ENCODE measurements at regions not wholly inside any gene's neighbourhood (a gene's known extent, or its start where the extent isn't known, plus 50 kb on each side); places are given as distances from the start of the nearest gene placed in this dataset.

- ATAC-seq (replicated peaks in 6 of 8), result no peak
Measured at GRCh38 chr13:54177466-54177865, 1148.9 kb downstream of the OLFM4 start.

GRCh38 chr13:54183166-54183565, 1154.6 kb downstream of the OLFM4 start:
- ATAC-seq (replicated peaks in 6 of 8), result no peak
- no peak overlapping the region for H3K4me3 ChIP-seq
- in situ Hi-C loops (cut with MboI; ENCODE audit: low pct_unique_long_range_greater_than_20kb in 2 of 9, low sequenced_read_pairs in 9 of 9, unreplicated experiment in 9 of 9), result no loop called here
- no peak overlapping the region for H3K27ac ChIP-seq
- H3K4me1 ChIP-seq (replicated peaks in 1 of 2), result peaks cover 0 to 3% of the 10 kb centered on the region in 2 donors
- WGBS, 10 experiments, result 0 to 33% (median 0%) methylated on average over 1 of the region's 1 CpG

More at GRCh38 chr13:54177466-54177865, 1148.9 kb downstream of the OLFM4 start:
- in situ Hi-C loops (cut with MboI; ENCODE audit: low pct_unique_long_range_greater_than_20kb in 2 of 9, low sequenced_read_pairs in 9 of 9, unreplicated experiment in 9 of 9), result no loop called here
- WGBS, 10 experiments, result 0 to 100% (median 89%) methylated on average over 1 to 3 of the region's 3 CpGs; no CpG with 5 or more reads in 1 of the 10 experiments
- Histone ChIP-seq H3K27ac (no peak overlapping the region), H3K4me3 (no peak overlapping the region), H3K4me1 (replicated peaks in 1 of 2) (peaks cover 2 to 18% of the 10 kb centered on the region in 2 donors)

- in situ Hi-C loops (cut with MboI; ENCODE audit: low pct_unique_long_range_greater_than_20kb in 2 of 9, low sequenced_read_pairs in 9 of 9, unreplicated experiment in 9 of 9), result no loop called here
- WGBS, 10 experiments, result 3 to 100% (median 72%) methylated on average over 1 to 6 of the region's 6 CpGs
- no peak overlapping the region for H3K4me3 ChIP-seq
- H3K27ac ChIP-seq, result no peak overlapping the region
- no peaks in the 10 kb centered on the region for H3K4me1 ChIP-seq (replicated peaks in 1 of 2)
- no peak for ATAC-seq (replicated peaks in 6 of 8)
Measured at GRCh38 chr13:54183728-54184127, 1155.1 kb downstream of the OLFM4 start.

GRCh38 chr13:54184576-54184975, 1156.0 kb downstream of the OLFM4 start:
- in situ Hi-C loops (cut with MboI; ENCODE audit: low pct_unique_long_range_greater_than_20kb in 2 of 9, low sequenced_read_pairs in 9 of 9, unreplicated experiment in 9 of 9), result no loop called here
- no peak for ATAC-seq (replicated peaks in 6 of 8)
- Histone ChIP-seq H3K4me3 (no peak overlapping the region), H3K27ac (no peak overlapping the region), H3K4me1 (replicated peaks in 1 of 2) (no peaks in the 10 kb centered on the region)
- WGBS, 10 experiments, result 56 to 100% (median 83%) methylated on average over 3 to 4 of the region's 4 CpGs; no CpG with 5 or more reads in 1 of the 10 experiments

- no peak overlapping the region for H3K27ac ChIP-seq
- ATAC-seq (replicated peaks in 6 of 8), result no peak
- no peak overlapping the region for H3K4me3 ChIP-seq
- in situ Hi-C loops (cut with MboI; ENCODE audit: low pct_unique_long_range_greater_than_20kb in 2 of 9, low sequenced_read_pairs in 9 of 9, unreplicated experiment in 9 of 9), result no loop called here
- 0 to 100% (median 47%) methylated on average over 1 to 2 of the region's 2 CpGs; no CpG with 5 or more reads in 2 of the 10 experiments for WGBS, 10 experiments
- H3K4me1 ChIP-seq (replicated peaks in 1 of 2), result no peaks in the 10 kb centered on the region
Measured at GRCh38 chr13:54185101-54185500, 1156.5 kb downstream of the OLFM4 start.

- in situ Hi-C loops (cut with MboI; ENCODE audit: low pct_unique_long_range_greater_than_20kb in 2 of 9, low sequenced_read_pairs in 9 of 9, unreplicated experiment in 9 of 9), result no loop called here
- ATAC-seq (replicated peaks in 6 of 8), result peak in 2 of 8 experiments; percentile 41 to 54
- Histone ChIP-seq H3K4me1 (replicated peaks in 1 of 2) (no peaks in the 10 kb centered on the region), H3K4me3 (no peak overlapping the region), H3K27ac (no peak overlapping the region)
- WGBS, 10 experiments, result 0 to 71% (median 0%) methylated on average over 1 of the region's 1 CpG; no CpG with 5 or more reads in 5 of the 10 experiments
Measured at GRCh38 chr13:54185785-54186184, 1157.2 kb downstream of the OLFM4 start.

GRCh38 chr13:54187461-54187860, 1158.8 kb downstream of the OLFM4 start:
- H3K27ac ChIP-seq, result no peak overlapping the region
- no peaks in the 10 kb centered on the region for H3K4me1 ChIP-seq (replicated peaks in 1 of 2)
- ATAC-seq (replicated peaks in 6 of 8), result no peak
- H3K4me3 ChIP-seq, result no peak overlapping the region
- in situ Hi-C loops (cut with MboI; ENCODE audit: low pct_unique_long_range_greater_than_20kb in 2 of 9, low sequenced_read_pairs in 9 of 9, unreplicated experiment in 9 of 9), result no loop called here
- 0 to 100% (median 73%) methylated on average over 1 of the region's 1 CpG for WGBS, 10 experiments

- peak overlapping the region in 1 of 2 donors; percentile 40 for H3K27ac ChIP-seq
- in situ Hi-C loops (cut with MboI; ENCODE audit: low pct_unique_long_range_greater_than_20kb in 2 of 9, low sequenced_read_pairs in 9 of 9, unreplicated experiment in 9 of 9), result no loop called here
- peak in 6 of 8 experiments; percentile 42 to 83 (median 62) for ATAC-seq (replicated peaks in 6 of 8)
- peaks cover 2 to 22% of the 10 kb centered on the region in 2 donors for H3K4me1 ChIP-seq (replicated peaks in 1 of 2)
- 0 to 71% (median 32%) methylated on average over 1 to 5 of the region's 5 CpGs for WGBS, 10 experiments
- no peak overlapping the region for H3K4me3 ChIP-seq
Measured at GRCh38 chr13:54194233-54195024, 1165.8 kb downstream of the OLFM4 start.

- peaks cover 2 to 22% of the 10 kb centered on the region in 2 donors for H3K4me1 ChIP-seq (replicated peaks in 1 of 2)
- in situ Hi-C loops (cut with MboI; ENCODE audit: low pct_unique_long_range_greater_than_20kb in 2 of 9, low sequenced_read_pairs in 9 of 9, unreplicated experiment in 9 of 9), result no loop called here
- no peak overlapping the region for H3K27ac ChIP-seq
- ATAC-seq (replicated peaks in 6 of 8), result no peak
- H3K4me3 ChIP-seq, result no peak overlapping the region
Measured at GRCh38 chr13:54196684-54197083, 1168.1 kb downstream of the OLFM4 start.

- Histone ChIP-seq H3K4me1 (replicated peaks in 1 of 2) (peaks cover 2 to 17% of the 10 kb centered on the region in 2 donors), H3K4me3 (no peak overlapping the region), H3K27ac (no peak overlapping the region)
- in situ Hi-C loops (cut with MboI; ENCODE audit: low pct_unique_long_range_greater_than_20kb in 2 of 9, low sequenced_read_pairs in 9 of 9, unreplicated experiment in 9 of 9), result no loop called here
- 19 to 100% (median 88%) methylated on average over 1 to 2 of the region's 2 CpGs; no CpG with 5 or more reads in 4 of the 10 experiments for WGBS, 10 experiments
- ATAC-seq (replicated peaks in 6 of 8), result no peak
Measured at GRCh38 chr13:54198911-54199310, 1170.3 kb downstream of the OLFM4 start.

GRCh38 chr13:54206626-54207025, 1178.0 kb downstream of the OLFM4 start:
- Histone ChIP-seq H3K4me1 (replicated peaks in 1 of 2) (no peaks in the 10 kb centered on the region), H3K4me3 (no peak overlapping the region), H3K27ac (no peak overlapping the region)
- no peak for ATAC-seq (replicated peaks in 6 of 8)
- in situ Hi-C loops (cut with MboI; ENCODE audit: low pct_unique_long_range_greater_than_20kb in 2 of 9, low sequenced_read_pairs in 9 of 9, unreplicated experiment in 9 of 9), result no loop called here
- 0 to 75% (median 30%) methylated on average over 1 of the region's 1 CpG; no CpG with 5 or more reads in 2 of the 10 experiments for WGBS, 10 experiments

GRCh38 chr13:54210397-54211049, 1181.9 kb downstream of the OLFM4 start:
- Histone ChIP-seq H3K4me3 (no peak overlapping the region), H3K27ac (no peak overlapping the region), H3K4me1 (replicated peaks in 1 of 2) (no peaks in the 10 kb centered on the region)
- in situ Hi-C loops (cut with MboI; ENCODE audit: low pct_unique_long_range_greater_than_20kb in 2 of 9, low sequenced_read_pairs in 9 of 9, unreplicated experiment in 9 of 9), result no loop called here
- WGBS, 10 experiments, result 17 to 100% (median 88%) methylated on average over 1 to 2 of the region's 2 CpGs; no CpG with 5 or more reads in 4 of the 10 experiments
- ATAC-seq (replicated peaks in 6 of 8), result peak in 2 of 8 experiments; percentile 65 to 86

GRCh38 chr13:54216221-54216620, 1187.6 kb downstream of the OLFM4 start:
- H3K4me3 ChIP-seq, result no peak overlapping the region
- 0 to 89% (median 67%) methylated on average over 1 to 2 of the region's 2 CpGs; no CpG with 5 or more reads in 1 of the 10 experiments for WGBS, 10 experiments
- in situ Hi-C loops (cut with MboI; ENCODE audit: low pct_unique_long_range_greater_than_20kb in 2 of 9, low sequenced_read_pairs in 9 of 9, unreplicated experiment in 9 of 9), result no loop called here
- ATAC-seq (replicated peaks in 6 of 8), result no peak
- H3K27ac ChIP-seq, result no peak overlapping the region
- no peaks in the 10 kb centered on the region for H3K4me1 ChIP-seq (replicated peaks in 1 of 2)

Measured in motor neuron (in vitro differentiated cells).